Kidney (tissue), 13 donors: ENCODE measurements at regions not wholly inside any gene's neighbourhood (a gene's known extent, or its start where the extent isn't known, plus 50 kb on each side); places are given as distances from the start of the nearest gene placed in this dataset.
A peak's percentile ranks its signal among the peaks of the same experiment; 100 is the strongest.

Experiments used
- DNase-seq, 5 donors: peaks; one replicate each; pipeline ENCODE4 v3.0.0-alpha.2; 2013 to 2020
- FAIRE-seq: peaks from 2 replicates; lab custom pipeline; 2012; peaks lifted over from hg19 to GRCh38; lab: Jason Lieb, UNC
- H3K27ac ChIP-seq, 2 donors: one replicate each; pipeline ENCODE4 v1.7.0; 2013; ENCODE audit warnings: low read depth in 2 of 2, low read length in 2 of 2, inconsistent platforms in 1 of 2
- H3K27me3 ChIP-seq: one replicate; pipeline ENCODE4 v1.7.1; 2013; ENCODE audit warnings: low read length, inconsistent platforms; ENCODE audit not compliant: control insufficient read depth, insufficient read depth
- H3K36me3 ChIP-seq, 3 donors: one replicate each; pipeline versions ENCODE4 v1.7.0 to v1.7.1; 2013; ENCODE audit warnings: low read length in 3 of 3, control low read depth in 1 of 3, inconsistent platforms in 1 of 3; ENCODE audit not compliant: insufficient read depth in 3 of 3, control insufficient read depth in 2 of 3
- H3K4me1 ChIP-seq, 3 donors: one replicate each; pipeline versions ENCODE4 v1.7.0 to v1.7.1; 2013; ENCODE audit warnings: low read length in 3 of 3, inconsistent platforms in 1 of 3, low read depth in 1 of 3; ENCODE audit not compliant: control insufficient read depth in 2 of 3, insufficient read depth in 2 of 3
- H3K4me3 ChIP-seq, 3 donors: one replicate each; pipeline versions ENCODE4 v1.7.0 to v1.8.1; 2013; ENCODE audit warnings: low read length in 3 of 3, control low read depth in 1 of 3, inconsistent platforms in 1 of 3
- H3K9ac ChIP-seq, 3 donors: one replicate each; pipeline versions ENCODE4 v1.7.0 to v1.7.1; 2013; ENCODE audit warnings: low read length in 3 of 3, control low read depth in 1 of 3, inconsistent platforms in 1 of 3
- H3K9me3 ChIP-seq, 3 donors: one replicate each; pipeline versions ENCODE4 v1.7.0 to v1.7.1; 2013; ENCODE audit warnings: low read length in 3 of 3, control low read depth in 1 of 3, inconsistent platforms in 1 of 3; ENCODE audit not compliant: control insufficient read depth in 2 of 3, insufficient read depth in 1 of 3
- intact Hi-C: fragments of 100-400 bp; cut with DNase I; formaldehyde crosslinking; loops from one replicate; pipeline ENCODE4 v1.11.1; 2022
- TF ChIP-seq, protein P1 (sequence below): IDR thresholded peaks from 3 replicates; pipeline ENCODE4 v1.5.1; 2012; ENCODE audit warnings: mild to moderate bottlenecking, moderate library complexity, borderline replicate concordance; ENCODE audit not compliant: insufficient read depth; ENCODE audit errors: extremely low read depth
- donor health status: control.
- donor health status: control.
- donor health status: control.
- donor health status: control.
- donor health status: control.
- donor health status: DM: yes; HTN: yes; CAD: no.
- donor health status: Normal renal cell carcinoma (clear cell type).

DNA sequence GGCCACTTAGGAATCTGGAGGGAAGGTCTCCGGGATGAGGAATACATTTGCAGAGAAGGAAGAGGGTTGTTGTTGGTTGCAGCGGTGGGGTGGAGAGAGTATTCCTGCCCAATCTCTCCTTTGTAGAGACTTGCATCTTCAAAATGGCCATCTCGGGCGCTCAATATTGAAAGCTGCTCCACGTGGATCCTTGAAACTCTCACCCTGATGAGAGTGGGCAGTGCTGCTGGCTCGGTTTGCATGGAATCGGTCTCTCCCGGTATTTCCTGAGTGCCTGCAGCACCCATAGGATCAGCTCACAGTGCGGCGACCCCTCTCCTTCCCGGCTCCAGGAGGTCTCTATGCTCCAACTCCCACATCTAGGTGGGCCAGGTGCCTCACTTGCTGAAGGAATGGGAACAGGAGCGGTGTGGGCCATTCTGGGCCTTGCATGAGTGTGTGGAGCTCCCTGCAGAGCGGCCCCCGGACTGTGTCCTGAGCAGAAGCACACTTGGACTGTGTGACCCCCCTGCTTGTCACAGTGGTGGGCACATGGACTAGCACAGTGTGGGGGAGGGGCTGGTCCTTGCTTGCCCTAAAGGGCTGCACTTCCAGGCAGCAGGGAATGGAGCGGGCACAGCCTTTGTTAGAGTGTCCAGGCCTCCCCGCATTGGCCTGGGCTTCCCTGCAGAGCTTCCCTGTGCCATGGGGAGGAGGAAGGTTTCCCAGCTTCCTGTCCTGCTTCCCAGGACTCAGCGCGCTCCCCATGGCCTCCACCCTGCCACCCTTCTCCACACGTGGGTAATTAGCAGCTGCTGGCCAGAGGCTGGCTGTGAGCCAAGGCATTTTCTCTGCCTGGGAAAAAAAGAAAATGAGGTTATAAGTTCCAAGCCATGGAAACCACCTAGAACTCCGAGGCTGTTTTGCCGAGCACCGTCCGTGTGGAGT is 139.3 kb downstream of the IRF8 start:
- no peak overlapping the region for H3K9ac ChIP-seq
- DNase-seq (peak in 4 of 5 donors; percentile 60 to 78 (median 67)), FAIRE-seq (no peak)
- TF ChIP-seq, protein P1, sequence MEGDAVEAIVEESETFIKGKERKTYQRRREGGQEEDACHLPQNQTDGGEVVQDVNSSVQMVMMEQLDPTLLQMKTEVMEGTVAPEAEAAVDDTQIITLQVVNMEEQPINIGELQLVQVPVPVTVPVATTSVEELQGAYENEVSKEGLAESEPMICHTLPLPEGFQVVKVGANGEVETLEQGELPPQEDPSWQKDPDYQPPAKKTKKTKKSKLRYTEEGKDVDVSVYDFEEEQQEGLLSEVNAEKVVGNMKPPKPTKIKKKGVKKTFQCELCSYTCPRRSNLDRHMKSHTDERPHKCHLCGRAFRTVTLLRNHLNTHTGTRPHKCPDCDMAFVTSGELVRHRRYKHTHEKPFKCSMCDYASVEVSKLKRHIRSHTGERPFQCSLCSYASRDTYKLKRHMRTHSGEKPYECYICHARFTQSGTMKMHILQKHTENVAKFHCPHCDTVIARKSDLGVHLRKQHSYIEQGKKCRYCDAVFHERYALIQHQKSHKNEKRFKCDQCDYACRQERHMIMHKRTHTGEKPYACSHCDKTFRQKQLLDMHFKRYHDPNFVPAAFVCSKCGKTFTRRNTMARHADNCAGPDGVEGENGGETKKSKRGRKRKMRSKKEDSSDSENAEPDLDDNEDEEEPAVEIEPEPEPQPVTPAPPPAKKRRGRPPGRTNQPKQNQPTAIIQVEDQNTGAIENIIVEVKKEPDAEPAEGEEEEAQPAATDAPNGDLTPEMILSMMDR: no peak
- no peaks in the 10 kb centered on the region for H3K27me3 ChIP-seq
- peaks cover 0 to 2% (median 0%) of the 10 kb centered on the region in 3 donors for H3K4me1 ChIP-seq
- H3K4me3 ChIP-seq: no peak overlapping the region
- intact Hi-C loops: no loop called here
- no peak overlapping the region for H3K27ac ChIP-seq
- no peaks in the 10 kb centered on the region for H3K36me3 ChIP-seq
- H3K9me3 ChIP-seq: no peaks in the 10 kb centered on the region

DNA sequence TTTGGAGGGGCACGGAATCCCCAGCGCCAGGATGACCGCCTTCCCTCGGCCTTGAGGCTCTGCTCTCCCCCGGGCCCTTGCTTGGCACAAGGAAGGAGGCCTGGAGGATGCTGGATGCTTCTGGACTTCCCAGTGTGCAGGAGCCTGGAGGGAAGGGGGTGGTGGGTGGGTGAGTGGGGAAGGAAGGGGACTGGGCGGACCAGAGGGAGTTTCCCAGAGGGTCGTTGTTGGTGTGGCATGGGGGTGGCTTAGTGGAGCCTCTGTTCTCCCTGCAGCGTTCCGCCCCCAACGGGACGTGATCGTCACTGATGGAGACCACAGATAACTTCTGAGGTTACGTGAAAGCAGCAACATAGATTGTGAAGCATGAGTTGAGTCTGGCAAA is 140.0 kb downstream of the IRF8 start:
- intact Hi-C loops: no loop called here
- FAIRE-seq: no peak
- no peak overlapping the region for H3K4me3 ChIP-seq

DNA sequence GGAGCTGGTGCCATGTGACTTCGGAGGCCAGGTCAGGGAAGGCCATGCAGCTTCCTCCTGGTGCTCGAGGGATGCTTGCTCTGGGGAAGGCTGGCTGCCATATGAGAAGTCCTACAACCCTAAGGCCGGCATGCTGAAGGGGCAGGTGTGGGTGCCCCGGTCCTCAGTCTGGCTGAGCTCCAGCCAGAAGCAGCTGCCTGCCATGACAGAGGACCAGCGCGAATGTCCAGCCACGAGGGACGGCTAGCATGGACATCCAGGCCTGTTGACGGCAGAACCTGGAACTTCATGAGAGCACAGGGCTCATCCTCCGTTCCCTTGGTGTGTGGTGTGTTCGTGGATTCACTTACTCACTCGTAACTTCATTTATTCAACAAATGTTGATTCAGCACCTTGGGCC is 140.6 kb downstream of the IRF8 start:
- H3K27ac ChIP-seq: no peak overlapping the region
- no peaks in the 10 kb centered on the region for H3K36me3 ChIP-seq
- FAIRE-seq (no peak), DNase-seq (peak in 2 of 5 donors; percentile 28 to 49)
- peaks cover 0 to 2% (median 0%) of the 10 kb centered on the region in 3 donors for H3K4me1 ChIP-seq
- no peak overlapping the region for H3K9ac ChIP-seq
- TF ChIP-seq, protein P1: no peak
- intact Hi-C loops: no loop called here
- no peaks in the 10 kb centered on the region for H3K27me3 ChIP-seq
- no peaks in the 10 kb centered on the region for H3K9me3 ChIP-seq
- H3K4me3 ChIP-seq: no peak overlapping the region

More for the DNA sequence above, 140.0 kb downstream of the IRF8 start:
- DNase-seq: peak in 1 of 5 donors; percentile 48
- Histone ChIP-seq H3K27me3 (no peaks in the 10 kb centered on the region), H3K27ac (no peak overlapping the region), H3K9me3 (no peaks in the 10 kb centered on the region), H3K9ac (no peak overlapping the region), H3K36me3 (no peaks in the 10 kb centered on the region), H3K4me1 (peaks cover 0 to 2% (median 0%) of the 10 kb centered on the region in 3 donors)
- TF ChIP-seq, protein P1: no peak
